Stimulated activated CD8-positive, alpha-beta memory T cell treated with anti-CD3 and anti-CD28 coated beads, Interleukin-15, amount 100 ng/mL, for 4 hours (primary cell): ENCODE measurements at regions not wholly inside any gene's neighbourhood (a gene's known extent, or its start where the extent isn't known, plus 50 kb on each side); places are given as distances from the start of the nearest gene placed in this dataset.

Experiments
- DNase-seq, 2 donors: peaks; one replicate each; pipeline ENCODE4 v3.0.0-alpha.2; 2020; ENCODE audit warnings: low read depth in 2 of 2

GRCh38 chr13:75132701-75133695 is 349.0 kb downstream of the TBC1D4 start:
- DNase-seq, result no peak

- no peak for DNase-seq
These were observed 352.6 kb downstream of the TBC1D4 start for GRCh38 chr13:75129331-75129730.

- no peak for DNase-seq
These were observed 357.6 kb downstream of the TBC1D4 start for GRCh38 chr13:75124415-75124814.

DNA sequence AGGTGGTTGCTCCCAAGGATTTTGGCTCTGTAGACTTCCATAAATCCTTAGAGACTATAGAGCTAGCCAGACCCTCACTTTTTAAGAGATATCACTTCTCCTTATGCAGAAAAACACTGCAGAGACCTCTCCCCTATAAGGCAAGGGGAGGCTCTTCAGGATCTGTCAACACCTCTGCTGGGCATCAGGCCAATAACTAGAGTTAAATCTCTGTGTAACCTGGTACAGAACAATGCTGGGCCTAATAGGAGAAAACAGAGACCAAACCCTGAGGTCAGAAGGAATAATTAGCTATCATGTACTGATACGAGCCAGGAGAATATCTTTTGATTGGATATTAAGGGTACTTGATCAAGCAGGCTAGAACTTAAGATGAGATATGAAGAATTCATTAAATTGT is 358.5 kb downstream of the TBC1D4 start:
- no peak for DNase-seq

- no peak for DNase-seq
These were observed 361.9 kb downstream of the TBC1D4 start for GRCh38 chr13:75120085-75120484.

GRCh38 chr13:75115171-75115570 is 366.8 kb downstream of the TBC1D4 start:
- DNase-seq, result no peak

DNA sequence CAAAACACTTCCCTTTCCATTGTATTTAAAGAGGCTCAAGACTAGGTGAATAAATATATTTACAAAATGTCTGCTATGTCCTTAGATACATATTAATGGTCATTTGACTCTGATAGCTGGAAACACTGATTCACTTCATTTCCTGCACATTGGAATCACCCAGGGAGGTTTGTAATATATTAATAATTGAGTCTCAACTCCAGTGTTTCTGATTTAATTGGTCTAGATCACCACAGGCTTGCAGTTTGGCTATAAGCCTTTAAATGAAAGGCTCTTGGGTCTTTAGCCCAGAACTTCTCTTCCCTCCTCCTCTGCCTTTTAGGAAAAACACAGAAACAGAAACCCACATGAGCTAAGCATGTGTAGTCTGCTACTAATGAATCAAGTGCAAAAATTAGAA is 378.0 kb downstream of the TBC1D4 start:
- no peak for DNase-seq

DNA sequence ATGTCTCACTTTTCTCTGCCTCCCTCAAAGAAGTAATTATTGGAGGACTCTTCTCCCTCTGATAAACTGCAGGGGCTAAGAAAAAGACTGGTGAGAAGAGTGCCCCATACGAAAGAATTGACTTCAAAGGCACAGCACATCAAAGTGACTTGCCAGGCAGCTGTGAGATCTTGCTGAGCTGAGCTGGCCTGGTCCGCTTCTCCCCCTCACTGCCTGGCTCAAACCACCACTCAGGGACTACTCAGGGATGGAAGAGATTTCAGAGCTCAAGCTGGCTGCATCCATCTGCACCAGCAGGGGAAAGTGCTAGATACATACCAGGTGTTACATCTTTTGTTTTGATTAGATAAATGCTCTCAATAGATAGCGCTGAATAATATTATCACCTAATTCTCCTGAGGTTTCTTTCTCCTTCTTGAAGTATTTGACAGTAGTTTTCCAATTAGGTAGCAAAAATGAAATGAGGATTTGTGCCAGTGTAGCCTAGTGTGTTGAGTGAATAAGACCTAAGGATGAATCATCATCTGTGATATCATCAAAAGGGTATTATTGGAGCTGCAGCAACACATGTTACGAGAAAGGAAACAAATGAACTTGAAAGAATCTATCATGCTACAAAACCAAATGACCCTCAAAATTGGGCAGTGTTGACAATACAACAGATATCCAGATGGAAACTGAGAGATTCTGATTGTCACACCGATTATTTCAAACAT is 379.8 kb downstream of the TBC1D4 start:
- DNase-seq, result no peak

DNA sequence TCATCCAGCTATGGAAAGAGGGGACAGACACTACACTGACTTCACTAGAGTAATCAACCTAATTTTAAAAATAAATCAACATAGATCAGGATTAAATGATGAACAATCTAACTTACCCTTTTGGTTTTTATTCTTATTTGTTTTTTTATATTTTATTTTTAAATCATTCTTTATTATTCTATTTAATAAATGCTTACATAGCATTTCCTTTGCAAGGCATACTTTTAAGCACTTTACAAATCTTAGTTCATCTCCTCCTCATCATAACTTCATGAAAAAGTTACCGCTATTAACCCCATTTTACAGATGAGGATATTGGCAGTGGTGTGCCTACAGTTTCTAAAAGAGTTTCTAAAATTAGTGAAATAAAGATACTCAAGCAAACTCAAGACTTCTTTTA is 380.6 kb downstream of the TBC1D4 start:
- no peak for DNase-seq

DNA sequence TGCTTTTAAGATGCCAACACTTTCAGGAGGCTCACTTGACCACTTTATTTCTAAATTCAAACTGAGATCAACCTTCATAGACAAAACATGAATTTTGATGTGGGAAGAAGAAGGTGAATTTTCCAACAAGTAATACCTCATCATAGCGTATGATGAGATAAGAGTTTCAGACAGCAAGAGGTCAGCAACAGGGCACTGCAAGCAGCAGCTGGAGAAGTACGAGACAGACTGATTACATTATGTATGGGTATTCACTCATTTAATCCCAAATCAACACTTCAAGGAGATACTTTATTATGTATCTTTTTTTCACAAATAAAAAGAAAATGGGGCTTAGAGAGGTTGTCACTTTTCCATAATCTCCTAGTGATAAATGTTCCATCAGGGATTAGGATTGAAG is 389.8 kb downstream of the TBC1D4 start:
- DNase-seq, result no peak

GRCh38 chr13:75091718-75092117 is 390.3 kb downstream of the TBC1D4 start:
- DNase-seq, result no peak

GRCh38 chr13:75090872-75091615 is 390.9 kb downstream of the TBC1D4 start:
- no peak for DNase-seq

- DNase-seq, result no peak
These were observed 393.1 kb downstream of the TBC1D4 start for GRCh38 chr13:75088915-75089314.

- no peak for DNase-seq
These were observed 402.7 kb downstream of the TBC1D4 start for GRCh38 chr13:75079226-75079625.

DNA sequence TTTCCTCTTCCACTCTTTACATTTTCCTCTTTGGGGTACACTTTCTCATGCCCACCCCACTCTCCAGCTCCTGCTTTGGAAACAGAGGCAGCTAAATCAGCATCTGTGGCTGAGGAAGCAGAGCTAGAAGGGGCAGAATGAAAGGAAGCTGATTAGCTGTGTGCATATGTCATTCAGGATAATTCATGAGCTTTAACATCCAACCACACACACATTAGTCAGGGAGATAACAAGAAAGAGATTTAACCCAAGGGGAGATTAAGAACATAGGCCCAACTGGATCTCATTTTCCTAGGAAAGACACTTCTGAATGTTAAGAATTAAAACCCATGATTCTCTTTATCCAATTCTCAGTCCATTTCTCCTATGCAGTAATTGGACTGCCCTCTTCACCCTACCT is 405.5 kb downstream of the TBC1D4 start:
- no peak for DNase-seq

DNA sequence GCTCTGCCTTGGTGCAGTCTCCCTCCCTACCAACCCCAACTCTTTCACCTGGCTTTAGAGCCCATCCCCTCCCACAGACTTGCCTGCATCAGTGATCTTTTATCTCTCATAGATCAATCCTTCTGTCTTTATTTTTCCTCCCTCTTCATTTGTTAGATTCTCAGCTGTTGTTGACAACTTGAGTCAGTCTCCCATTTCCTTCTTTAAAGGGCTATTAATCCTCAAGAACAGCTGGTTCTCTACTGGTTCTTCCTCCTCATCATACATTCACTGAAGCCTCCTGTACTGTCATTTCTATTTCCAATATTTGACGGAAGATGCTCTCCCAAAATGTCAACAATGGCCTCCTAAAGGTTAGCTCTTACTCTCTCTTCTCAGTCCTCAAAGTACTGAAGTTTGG is 408.2 kb downstream of the TBC1D4 start:
- DNase-seq, result no peak

DNA sequence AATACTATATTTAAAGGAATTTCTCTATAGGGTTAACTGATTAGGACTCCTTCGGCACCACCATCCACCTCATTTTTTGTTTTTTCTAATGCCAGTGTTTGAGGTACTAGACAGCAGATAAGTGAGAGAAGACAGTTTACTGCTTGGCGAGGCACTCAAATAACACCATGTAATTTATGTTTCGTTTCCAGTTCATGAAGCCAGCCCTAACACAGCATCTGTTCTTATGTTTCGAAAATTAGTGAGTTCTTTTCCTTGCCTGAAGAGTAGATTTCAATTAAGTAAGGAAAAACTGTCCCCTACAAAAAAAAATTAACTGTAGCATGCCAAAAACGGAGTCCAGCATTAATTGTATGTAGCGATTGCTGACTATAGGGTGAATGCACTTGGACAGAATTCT is 409.1 kb downstream of the TBC1D4 start:
- DNase-seq, result no peak

- no peak for DNase-seq
These were observed 409.6 kb downstream of the TBC1D4 start for GRCh38 chr13:75072368-75072767.

- no peak for DNase-seq
These were observed 410.2 kb downstream of the TBC1D4 start for GRCh38 chr13:75071796-75072195.

- no peak for DNase-seq
These were observed 410.6 kb downstream of the TBC1D4 start for GRCh38 chr13:75071395-75071794.

GRCh38 chr13:75061909-75062308 is 420.1 kb downstream of the TBC1D4 start:
- no peak for DNase-seq

DNA sequence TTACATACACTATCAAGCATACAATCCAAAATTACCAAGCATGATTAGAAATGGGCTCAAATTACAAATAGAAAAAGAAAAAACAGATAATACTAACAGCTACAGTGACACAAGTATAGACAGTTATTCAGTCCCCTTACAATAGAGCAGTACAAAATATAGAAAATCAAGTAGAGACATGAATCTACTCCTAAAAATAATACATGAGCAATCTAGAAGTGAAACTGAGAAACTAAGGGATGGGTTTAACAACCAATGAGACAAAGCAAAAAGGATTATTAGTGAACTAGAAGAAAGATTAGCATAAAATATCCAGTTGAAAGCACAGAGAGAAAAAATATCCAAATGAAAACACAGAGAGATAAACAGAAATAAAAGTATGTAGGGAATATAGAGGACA is 426.7 kb downstream of the TBC1D4 start:
- DNase-seq, result no peak
